HEK293 (cell line): ENCODE measurements at regions not wholly inside any gene's neighbourhood (a gene's known extent, or its start where the extent isn't known, plus 50 kb on each side); places are given as distances from the start of the nearest gene placed in this dataset.

Experiments
- CTCF ChIA-PET: fragments of 350-600 bp; formaldehyde crosslinking; extraction: SDS; loops from one replicate; lab custom pipeline; 2021; ENCODE audit warnings: antibody characterized with exemption; lab: Yijun Ruan, JAX
- POLR2A ChIA-PET: fragments of 300-600 bp; formaldehyde crosslinking; extraction: SDS; loops from one replicate; lab custom pipeline; 2020; ENCODE audit warnings: antibody characterized with exemption, inconsistent platforms; lab: Yijun Ruan, JAX
- H3K27ac ChIP-seq: fragments of 200-500 bp; sonication (Bioruptor generic); 2 replicates; pipeline ENCODE4 v1.5.1; 2014; ENCODE audit warnings: low read depth, low read length, control low read depth, inconsistent platforms; ENCODE audit errors: extremely low read depth
- H3K36me3 ChIP-seq, 2 experiments: fragments of 200-500 bp in 1 of 2; sonication (Bioruptor generic) in 1 of 2; 1 replicate in 1 of 2; 2 replicates in 1 of 2; pipeline ENCODE4 v1.5.1; 2014 to 2017; ENCODE audit warnings: inconsistent platforms in 2 of 2, low read length in 2 of 2; ENCODE audit not compliant: control insufficient read depth in 2 of 2, insufficient read depth in 1 of 2
- H3K4me1 ChIP-seq: fragments of 200-500 bp; sonication (Bioruptor generic); 2 replicates; pipeline ENCODE4 v1.5.1; 2014; ENCODE audit warnings: mild to moderate bottlenecking, low read length, inconsistent platforms; ENCODE audit not compliant: control insufficient read depth, insufficient read depth
- H3K4me3 ChIP-seq: 2 replicates; pipeline ENCODE4 v1.5.1; 2011; ENCODE audit warnings: low read depth, mild to moderate bottlenecking, control low read depth, low read length, moderate library complexity
- H3K9me3 ChIP-seq: fragments of 200-500 bp; sonication (Bioruptor generic); 2 replicates; pipeline ENCODE4 v1.5.1; 2014; ENCODE audit warnings: low read depth, low read length, inconsistent platforms; ENCODE audit not compliant: control insufficient read depth, insufficient read depth
- GFI1B ChIP-seq: fragments of 450-650 bp; formaldehyde crosslinking; IDR thresholded peaks from 2 replicates; pipeline ENCODE4 v1.5.1; 2016; ENCODE audit warnings: missing biosample characterization, missing genetic modification characterization
- GLI4 ChIP-seq: fragments of 450-650 bp; formaldehyde crosslinking; IDR thresholded peaks from 2 replicates; pipeline ENCODE4 v1.5.1; 2016; ENCODE audit warnings: missing biosample characterization, missing genetic modification characterization
- HOXA7 ChIP-seq: sonication (generic); formaldehyde crosslinking; IDR thresholded peaks from 2 replicates; pipeline ENCODE4 v1.8.1; 2022; ENCODE audit warnings: missing genetic modification reagents, borderline replicate concordance
- IKZF3 ChIP-seq: fragments of 450-650 bp; IDR thresholded peaks from 2 replicates; pipeline ENCODE4 v1.5.0; 2018; ENCODE audit warnings: missing biosample characterization, mild to moderate bottlenecking, missing genetic modification characterization, moderate library complexity
- SCRT2 ChIP-seq: fragments of 450-650 bp; formaldehyde crosslinking; IDR thresholded peaks from 2 replicates; pipeline ENCODE4 v1.5.1; 2016; ENCODE audit warnings: missing biosample characterization, missing genetic modification characterization
- TRIM28 ChIP-seq: IDR thresholded peaks from 2 replicates; pipeline ENCODE4 v1.6.1; 2011; ENCODE audit warnings: low read length, control low read depth, borderline replicate concordance
- ZEB2 ChIP-seq: fragments of 450-650 bp; formaldehyde crosslinking; IDR thresholded peaks from 2 replicates; pipeline ENCODE4 v1.5.1; 2016; ENCODE audit warnings: missing biosample characterization, missing genetic modification characterization
- ZFP3 ChIP-seq: fragments of 450-650 bp; formaldehyde crosslinking; IDR thresholded peaks from 2 replicates; pipeline ENCODE4 v1.5.1; 2016; ENCODE audit warnings: low read depth, missing biosample characterization, missing genetic modification characterization
- ZNF19 ChIP-seq: fragments of 450-650 bp; formaldehyde crosslinking; IDR thresholded peaks from 2 replicates; pipeline ENCODE4; 2016; ENCODE audit warnings: missing biosample characterization, missing genetic modification characterization, low read depth
- ZNF350 ChIP-seq: fragments of 450-650 bp; formaldehyde crosslinking; IDR thresholded peaks from 2 replicates; pipeline ENCODE4 v1.5.0; 2017; ENCODE audit warnings: missing biosample characterization, mild to moderate bottlenecking, missing genetic modification characterization
- ZNF404 ChIP-seq: fragments of 450-650 bp; formaldehyde crosslinking; IDR thresholded peaks from 2 replicates; pipeline ENCODE4 v1.5.1; 2017; ENCODE audit warnings: missing biosample characterization, missing genetic modification characterization
- ZNF529 ChIP-seq: fragments of 450-650 bp; formaldehyde crosslinking; IDR thresholded peaks from 2 replicates; pipeline ENCODE4 v1.5.1; 2017; ENCODE audit warnings: missing genetic modification characterization, missing biosample characterization; ENCODE audit not compliant: insufficient replicate concordance
- ZNF548 ChIP-seq: fragments of 450-650 bp; formaldehyde crosslinking; IDR thresholded peaks from 2 replicates; pipeline ENCODE4 v1.5.1; 2016; ENCODE audit warnings: missing biosample characterization, missing genetic modification characterization
- ZNF600 ChIP-seq: fragments of 450-650 bp; formaldehyde crosslinking; IDR thresholded peaks from 2 replicates; pipeline ENCODE4 v1.5.1; 2016; ENCODE audit warnings: missing biosample characterization, missing genetic modification characterization
- ZNF704 ChIP-seq: fragments of 450-650 bp; formaldehyde crosslinking; IDR thresholded peaks from 2 replicates; pipeline ENCODE4 v1.5.1; 2016; ENCODE audit warnings: missing biosample characterization, missing genetic modification characterization
- ZNF792 ChIP-seq: fragments of 450-650 bp; formaldehyde crosslinking; IDR thresholded peaks from 2 replicates; pipeline ENCODE4 v1.5.1; 2016; ENCODE audit warnings: missing biosample characterization, missing genetic modification characterization
- ZNF843 ChIP-seq: fragments of 450-650 bp; formaldehyde crosslinking; IDR thresholded peaks from 2 replicates; pipeline ENCODE4 v1.5.1; 2016; ENCODE audit warnings: missing biosample characterization, missing genetic modification characterization
- TF ChIP-seq, protein P1 (sequence below): fragments of 450-650 bp; formaldehyde crosslinking; IDR thresholded peaks from 2 replicates; pipeline ENCODE4 v1.5.1; 2017; ENCODE audit warnings: missing biosample characterization, mild to moderate bottlenecking, missing genetic modification characterization, moderate library complexity
- TF ChIP-seq, protein P2 (sequence below): fragments of 450-650 bp; formaldehyde crosslinking; conservative IDR thresholded peaks from 2 replicates; pipeline ENCODE4 v1.5.1; 2016; ENCODE audit warnings: low read depth, missing biosample characterization, missing genetic modification characterization
- TF ChIP-seq, protein P3 (sequence below): fragments of 450-650 bp; formaldehyde crosslinking; IDR thresholded peaks from 2 replicates; pipeline ENCODE4 v1.5.1; 2016; ENCODE audit warnings: missing biosample characterization, missing genetic modification characterization

GRCh38 chr5:24854350-24854749, 209.6 kb upstream of the CDH10 start:
- TF ChIP-seq, protein P1, sequence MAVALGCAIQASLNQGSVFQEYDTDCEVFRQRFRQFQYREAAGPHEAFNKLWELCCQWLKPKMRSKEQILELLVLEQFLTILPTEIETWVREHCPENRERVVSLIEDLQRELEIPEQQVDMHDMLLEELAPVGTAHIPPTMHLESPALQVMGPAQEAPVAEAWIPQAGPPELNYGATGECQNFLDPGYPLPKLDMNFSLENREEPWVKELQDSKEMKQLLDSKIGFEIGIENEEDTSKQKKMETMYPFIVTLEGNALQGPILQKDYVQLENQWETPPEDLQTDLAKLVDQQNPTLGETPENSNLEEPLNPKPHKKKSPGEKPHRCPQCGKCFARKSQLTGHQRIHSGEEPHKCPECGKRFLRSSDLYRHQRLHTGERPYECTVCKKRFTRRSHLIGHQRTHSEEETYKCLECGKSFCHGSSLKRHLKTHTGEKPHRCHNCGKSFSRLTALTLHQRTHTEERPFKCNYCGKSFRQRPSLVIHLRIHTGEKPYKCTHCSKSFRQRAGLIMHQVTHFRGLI (tag by site-specific recombination), result no peak
- no peak for TF ChIP-seq ZNF404 (tag by site-specific recombination)
- no peak for TF ChIP-seq GLI4 (tag by site-specific recombination)
- TF ChIP-seq ZNF843, result no peak
- no peak for TF ChIP-seq ZFP3 (tag by site-specific recombination)
- TF ChIP-seq ZNF792 (tag by site-specific recombination), result no peak
- no peak for TF ChIP-seq ZNF548 (tag by site-specific recombination)
- TF ChIP-seq ZNF350 (tag by site-specific recombination), result no peak
- TF ChIP-seq, protein P2, sequence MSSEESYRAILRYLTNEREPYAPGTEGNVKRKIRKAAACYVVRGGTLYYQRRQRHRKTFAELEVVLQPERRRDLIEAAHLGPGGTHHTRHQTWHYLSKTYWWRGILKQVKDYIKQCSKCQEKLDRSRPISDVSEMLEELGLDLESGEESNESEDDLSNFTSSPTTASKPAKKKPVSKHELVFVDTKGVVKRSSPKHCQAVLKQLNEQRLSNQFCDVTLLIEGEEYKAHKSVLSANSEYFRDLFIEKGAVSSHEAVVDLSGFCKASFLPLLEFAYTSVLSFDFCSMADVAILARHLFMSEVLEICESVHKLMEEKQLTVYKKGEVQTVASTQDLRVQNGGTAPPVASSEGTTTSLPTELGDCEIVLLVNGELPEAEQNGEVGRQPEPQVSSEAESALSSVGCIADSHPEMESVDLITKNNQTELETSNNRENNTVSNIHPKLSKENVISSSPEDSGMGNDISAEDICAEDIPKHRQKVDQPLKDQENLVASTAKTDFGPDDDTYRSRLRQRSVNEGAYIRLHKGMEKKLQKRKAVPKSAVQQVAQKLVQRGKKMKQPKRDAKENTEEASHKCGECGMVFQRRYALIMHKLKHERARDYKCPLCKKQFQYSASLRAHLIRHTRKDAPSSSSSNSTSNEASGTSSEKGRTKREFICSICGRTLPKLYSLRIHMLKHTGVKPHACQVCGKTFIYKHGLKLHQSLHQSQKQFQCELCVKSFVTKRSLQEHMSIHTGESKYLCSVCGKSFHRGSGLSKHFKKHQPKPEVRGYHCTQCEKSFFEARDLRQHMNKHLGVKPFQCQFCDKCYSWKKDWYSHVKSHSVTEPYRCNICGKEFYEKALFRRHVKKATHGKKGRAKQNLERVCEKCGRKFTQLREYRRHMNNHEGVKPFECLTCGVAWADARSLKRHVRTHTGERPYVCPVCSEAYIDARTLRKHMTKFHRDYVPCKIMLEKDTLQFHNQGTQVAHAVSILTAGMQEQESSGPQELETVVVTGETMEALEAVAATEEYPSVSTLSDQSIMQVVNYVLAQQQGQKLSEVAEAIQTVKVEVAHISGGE (tag by site-specific recombination), result no peak
- no peak for TF ChIP-seq ZNF704 (tag by site-specific recombination)
- no peak for TF ChIP-seq IKZF3
- TF ChIP-seq, protein P3, sequence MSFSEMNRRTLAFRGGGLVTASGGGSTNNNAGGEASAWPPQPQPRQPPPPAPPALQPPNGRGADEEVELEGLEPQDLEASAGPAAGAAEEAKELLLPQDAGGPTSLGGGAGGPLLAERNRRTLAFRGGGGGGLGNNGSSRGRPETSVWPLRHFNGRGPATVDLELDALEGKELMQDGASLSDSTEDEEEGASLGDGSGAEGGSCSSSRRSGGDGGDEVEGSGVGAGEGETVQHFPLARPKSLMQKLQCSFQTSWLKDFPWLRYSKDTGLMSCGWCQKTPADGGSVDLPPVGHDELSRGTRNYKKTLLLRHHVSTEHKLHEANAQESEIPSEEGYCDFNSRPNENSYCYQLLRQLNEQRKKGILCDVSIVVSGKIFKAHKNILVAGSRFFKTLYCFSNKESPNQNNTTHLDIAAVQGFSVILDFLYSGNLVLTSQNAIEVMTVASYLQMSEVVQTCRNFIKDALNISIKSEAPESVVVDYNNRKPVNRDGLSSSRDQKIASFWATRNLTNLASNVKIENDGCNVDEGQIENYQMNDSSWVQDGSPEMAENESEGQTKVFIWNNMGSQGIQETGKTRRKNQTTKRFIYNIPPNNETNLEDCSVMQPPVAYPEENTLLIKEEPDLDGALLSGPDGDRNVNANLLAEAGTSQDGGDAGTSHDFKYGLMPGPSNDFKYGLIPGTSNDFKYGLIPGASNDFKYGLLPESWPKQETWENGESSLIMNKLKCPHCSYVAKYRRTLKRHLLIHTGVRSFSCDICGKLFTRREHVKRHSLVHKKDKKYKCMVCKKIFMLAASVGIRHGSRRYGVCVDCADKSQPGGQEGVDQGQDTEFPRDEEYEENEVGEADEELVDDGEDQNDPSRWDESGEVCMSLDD (tag by site-specific recombination), result no peak
- no peak for TF ChIP-seq ZNF19 (tag by site-specific recombination)
- no peak for TF ChIP-seq ZNF600
- TF ChIP-seq HOXA7 (CRISPR knock-in tag), result no peak
- no peak for TF ChIP-seq ZEB2 (tag by site-specific recombination)
- TF ChIP-seq GFI1B (tag by site-specific recombination), result no peak
- TF ChIP-seq TRIM28, result no peak
- TF ChIP-seq ZNF529 (tag by site-specific recombination), result no peak
- no peak for TF ChIP-seq SCRT2 (tag by site-specific recombination)
- POLR2A ChIA-PET, result no interaction called here
- H3K9me3 ChIP-seq, result no peaks in the 10 kb centered on the region
- no peaks in the 10 kb centered on the region for H3K36me3 ChIP-seq
- no peak overlapping the region for H3K27ac ChIP-seq
- no peaks in the 10 kb centered on the region for H3K4me1 ChIP-seq
- CTCF ChIA-PET, result no interaction called here
- no peak overlapping the region for H3K4me3 ChIP-seq
